Gastrocnemius medialis (tissue), 4 donors: ENCODE measurements at regions not wholly inside any gene's neighbourhood (a gene's known extent, or its start where the extent isn't known, plus 50 kb on each side); places are given as distances from the start of the nearest gene placed in this dataset.

Experiments
- ATAC-seq, 2 donors: fragments of 150-250 bp; one replicate each; pipeline ENCODE4 v1.9.1; 2016
- DNase-seq, 2 donors: peaks; one replicate each; pipeline ENCODE4 v3.0.0-alpha.2; 2019
- H3K27ac ChIP-seq, 4 donors: fragments of 200-600 bp; sonication (generic); 1 replicate in 1 of 4; 2 replicates in 3 of 4; pipeline ENCODE4 v1.5.1; 2016 to 2018; ENCODE audit warnings: mild to moderate bottlenecking in 2 of 4, moderate library complexity in 1 of 4
- H3K27me3 ChIP-seq, 3 donors: fragments of 200-600 bp; sonication (generic) in 2 of 3; 1 replicate in 1 of 3; 2 replicates in 2 of 3; pipeline versions ENCODE4 v1.5.1 to v1.6.0; 2016 to 2019; ENCODE audit warnings: mild to moderate bottlenecking in 1 of 3, moderate library complexity in 1 of 3
- H3K36me3 ChIP-seq, 2 donors: fragments of 200-600 bp; sonication (generic) in 1 of 2; one replicate each; pipeline ENCODE4 v1.5.1; 2017 to 2018
- H3K4me1 ChIP-seq, 2 donors: fragments of 200-600 bp; sonication (generic) in 1 of 2; one replicate each; pipeline ENCODE4 v1.5.1; 2016 to 2017; ENCODE audit warnings: mild to moderate bottlenecking in 2 of 2
- H3K4me3 ChIP-seq, 4 donors: fragments of 200-600 bp; sonication (generic) in 3 of 4; 1 replicate in 1 of 4; 2 replicates in 3 of 4; pipeline ENCODE4 v1.5.1; 2016 to 2019; ENCODE audit warnings: mild to moderate bottlenecking in 2 of 4
- H3K9me3 ChIP-seq, 3 donors: fragments of 200-600 bp; sonication (generic) in 2 of 3; 1 replicate in 1 of 3; 2 replicates in 2 of 3; pipeline ENCODE4 v1.5.1; 2016 to 2019
- POLR2A ChIP-seq, 2 donors: fragments of 450-650 bp; IDR thresholded peaks; one replicate each; pipeline ENCODE4 v1.6.1; 2017; ENCODE audit warnings: antibody characterized with exemption in 2 of 2, mild to moderate bottlenecking in 2 of 2, moderate library complexity in 2 of 2
- in situ Hi-C, 4 donors: fragments of 200-750 bp; cut with MboI; loops; one replicate each; pipeline versions ENCODE4 v1.15.0 to v1.8.0; 2017; ENCODE audit warnings: low sequenced_read_pairs in 4 of 4
- intact Hi-C: fragments of 100-400 bp; cut with DNase I; formaldehyde crosslinking; loops from one replicate; pipeline ENCODE4 v1.15.1; 2023; ENCODE audit warnings: low total_unique reads
- TF ChIP-seq, protein P1 (sequence below), 5 experiments: fragments of 450-650 bp in 3 of 5; fragments of 200-600 bp in 2 of 5; sonication (generic) in 2 of 5; IDR thresholded peaks in 4 of 5; conservative IDR thresholded peaks in 1 of 5; 1 replicate in 4 of 5; 2 replicates in 1 of 5; pipeline ENCODE4 v1.5.1; 2016 to 2019; ENCODE audit warnings: antibody characterized with exemption in 5 of 5, mild to moderate bottlenecking in 3 of 5, moderate library complexity in 3 of 5

DNA sequence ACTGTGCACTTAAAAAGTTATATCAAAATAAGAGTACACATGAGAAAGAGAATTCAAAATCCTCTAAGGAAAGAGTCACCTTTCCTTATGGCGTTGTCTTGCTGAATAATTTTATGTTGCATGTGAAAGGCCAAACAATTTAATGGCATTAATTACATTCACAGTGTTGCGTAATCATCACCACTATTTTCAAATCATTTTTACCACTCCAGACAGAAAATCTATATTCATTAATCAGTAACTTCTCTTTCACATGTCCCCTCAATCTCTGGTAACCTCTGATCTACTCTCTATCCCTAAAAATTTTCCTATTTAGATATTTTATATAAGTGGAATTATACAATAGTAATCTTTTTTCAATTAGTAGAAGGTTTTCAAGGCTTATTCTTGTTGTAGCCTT is 283.0 kb downstream of the CXXC4 start:
- Histone ChIP-seq H3K36me3 (no peaks in the 10 kb centered on the region), H3K4me3 (no peak overlapping the region), H3K4me1 (no peaks in the 10 kb centered on the region), H3K9me3 (no peaks in the 10 kb centered on the region), H3K27me3 (no peaks in the 10 kb centered on the region), H3K27ac (no peak overlapping the region)
- DNase-seq: no peak
- TF ChIP-seq, protein P1, sequence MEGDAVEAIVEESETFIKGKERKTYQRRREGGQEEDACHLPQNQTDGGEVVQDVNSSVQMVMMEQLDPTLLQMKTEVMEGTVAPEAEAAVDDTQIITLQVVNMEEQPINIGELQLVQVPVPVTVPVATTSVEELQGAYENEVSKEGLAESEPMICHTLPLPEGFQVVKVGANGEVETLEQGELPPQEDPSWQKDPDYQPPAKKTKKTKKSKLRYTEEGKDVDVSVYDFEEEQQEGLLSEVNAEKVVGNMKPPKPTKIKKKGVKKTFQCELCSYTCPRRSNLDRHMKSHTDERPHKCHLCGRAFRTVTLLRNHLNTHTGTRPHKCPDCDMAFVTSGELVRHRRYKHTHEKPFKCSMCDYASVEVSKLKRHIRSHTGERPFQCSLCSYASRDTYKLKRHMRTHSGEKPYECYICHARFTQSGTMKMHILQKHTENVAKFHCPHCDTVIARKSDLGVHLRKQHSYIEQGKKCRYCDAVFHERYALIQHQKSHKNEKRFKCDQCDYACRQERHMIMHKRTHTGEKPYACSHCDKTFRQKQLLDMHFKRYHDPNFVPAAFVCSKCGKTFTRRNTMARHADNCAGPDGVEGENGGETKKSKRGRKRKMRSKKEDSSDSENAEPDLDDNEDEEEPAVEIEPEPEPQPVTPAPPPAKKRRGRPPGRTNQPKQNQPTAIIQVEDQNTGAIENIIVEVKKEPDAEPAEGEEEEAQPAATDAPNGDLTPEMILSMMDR (IDR thresholded peaks at IDR 0.05 in 4 of 5, conservative IDR thresholded peaks at IDR 0.05 in 1 of 5): no peak
- no peak for TF ChIP-seq POLR2A (IDR thresholded peaks at IDR 0.05)
- in situ Hi-C loops: no loop called here
- intact Hi-C loops: no loop called here
- no peak for ATAC-seq

DNA sequence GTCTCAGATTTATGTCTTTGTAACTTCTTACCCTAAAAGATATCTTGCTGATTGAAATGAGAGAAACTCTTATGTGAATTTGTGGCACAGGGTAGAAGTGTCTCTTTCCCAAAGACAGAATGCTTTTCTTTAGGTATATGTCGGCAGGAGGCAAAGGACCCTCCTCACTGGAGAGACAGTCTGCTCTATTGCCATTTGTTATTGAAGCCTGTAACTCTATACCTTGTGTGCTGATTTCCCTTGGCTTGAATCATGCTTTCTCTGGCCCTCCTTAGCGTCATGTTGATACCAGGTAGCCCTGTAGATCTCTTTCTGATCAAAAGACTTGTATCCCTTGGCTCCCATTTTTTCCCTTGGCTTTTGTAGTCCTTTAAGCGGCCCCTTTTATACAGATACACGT is 284.3 kb downstream of the CXXC4 start:
- intact Hi-C loops: no loop called here
- DNase-seq (no peak), ATAC-seq (no peak)
- no peak overlapping the region for H3K4me3 ChIP-seq
- no peaks in the 10 kb centered on the region for H3K27me3 ChIP-seq
- H3K4me1 ChIP-seq: no peaks in the 10 kb centered on the region
- no peak overlapping the region for H3K27ac ChIP-seq
- in situ Hi-C loops: no loop called here
- H3K36me3 ChIP-seq: no peaks in the 10 kb centered on the region
- TF ChIP-seq, protein P1 (IDR thresholded peaks at IDR 0.05 in 4 of 5, conservative IDR thresholded peaks at IDR 0.05 in 1 of 5): no peak
- TF ChIP-seq POLR2A (IDR thresholded peaks at IDR 0.05): no peak
- H3K9me3 ChIP-seq: no peaks in the 10 kb centered on the region

DNA sequence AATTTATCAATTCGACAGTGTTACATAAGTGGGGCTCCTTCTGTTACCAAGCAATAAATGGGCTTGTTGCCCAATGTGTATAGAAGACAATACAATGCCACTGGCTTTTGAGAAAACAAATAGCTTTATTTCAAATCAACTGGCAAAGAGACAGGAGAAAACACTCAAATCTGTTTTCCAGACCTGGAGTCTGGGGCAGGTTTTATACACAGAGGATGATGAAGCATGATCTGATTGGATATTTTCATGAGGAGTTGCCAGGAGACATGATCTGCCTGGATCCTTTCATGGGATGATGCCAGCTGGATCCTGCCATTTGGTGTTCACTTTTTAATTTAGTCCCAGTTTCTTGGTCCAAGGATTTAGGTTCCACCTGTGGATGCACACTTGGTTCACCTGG is 287.9 kb downstream of the CXXC4 start:
- H3K27ac ChIP-seq: no peak overlapping the region
- ATAC-seq: no peak
- in situ Hi-C loops: no loop called here
- TF ChIP-seq, protein P1 (IDR thresholded peaks at IDR 0.05 in 4 of 5, conservative IDR thresholded peaks at IDR 0.05 in 1 of 5): no peak
- no peak for TF ChIP-seq POLR2A (IDR thresholded peaks at IDR 0.05)
- H3K4me1 ChIP-seq: no peaks in the 10 kb centered on the region
- no peaks in the 10 kb centered on the region for H3K9me3 ChIP-seq
- intact Hi-C loops: no loop called here
- no peak overlapping the region for H3K4me3 ChIP-seq
- no peaks in the 10 kb centered on the region for H3K36me3 ChIP-seq
- no peak for DNase-seq
- H3K27me3 ChIP-seq: no peaks in the 10 kb centered on the region

DNA sequence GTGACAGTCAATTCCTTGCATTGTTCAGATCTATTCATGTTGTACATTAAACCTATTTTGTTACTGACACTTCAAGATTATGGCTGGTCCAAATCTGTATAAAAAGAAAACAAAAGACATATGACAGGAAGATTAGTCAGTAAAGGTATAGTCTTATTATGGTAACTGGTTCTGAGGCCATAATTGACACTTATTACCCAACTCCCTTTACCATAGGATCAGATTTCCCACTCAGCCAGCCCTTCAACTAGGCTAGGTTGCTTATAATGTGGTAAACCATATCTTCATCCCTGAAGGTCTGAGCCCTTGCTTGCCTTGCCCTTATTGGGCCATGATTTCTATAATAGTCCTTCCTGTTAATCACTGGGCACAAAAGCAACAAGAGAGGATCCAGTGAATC is 289.6 kb downstream of the CXXC4 start:
- Histone ChIP-seq H3K36me3 (no peaks in the 10 kb centered on the region), H3K4me1 (no peaks in the 10 kb centered on the region), H3K9me3 (no peaks in the 10 kb centered on the region), H3K27me3 (no peaks in the 10 kb centered on the region), H3K27ac (no peak overlapping the region), H3K4me3 (no peak overlapping the region)
- TF ChIP-seq, protein P1 (IDR thresholded peaks at IDR 0.05 in 4 of 5, conservative IDR thresholded peaks at IDR 0.05 in 1 of 5): no peak
- TF ChIP-seq POLR2A (IDR thresholded peaks at IDR 0.05): no peak
- ATAC-seq (no peak), DNase-seq (no peak)
- intact Hi-C loops: no loop called here
- in situ Hi-C loops: no loop called here

DNA sequence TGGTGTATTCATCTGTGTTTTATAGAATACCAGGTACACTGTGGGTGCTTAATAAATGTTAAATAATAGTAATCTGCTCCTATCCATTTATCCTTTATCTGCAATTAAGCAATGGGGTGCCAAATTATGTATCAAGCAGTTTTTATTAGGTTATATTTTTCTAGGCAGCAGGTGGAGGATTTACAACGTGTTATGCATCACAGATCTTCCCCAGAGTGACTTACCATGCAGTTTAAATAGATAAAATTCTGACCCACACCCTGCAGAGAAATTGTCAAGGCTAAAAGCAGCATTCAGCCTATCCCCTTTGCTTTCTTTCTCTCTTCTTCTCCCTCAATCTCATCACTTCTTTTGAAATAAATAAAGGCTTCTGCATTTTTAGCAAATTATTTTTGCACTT is 306.4 kb downstream of the CXXC4 start:
- Histone ChIP-seq H3K36me3 (no peaks in the 10 kb centered on the region), H3K27ac (no peak overlapping the region), H3K4me1 (peaks cover 8% of the 10 kb centered on the region in 2 donors), H3K27me3 (no peaks in the 10 kb centered on the region), H3K4me3 (no peak overlapping the region), H3K9me3 (no peaks in the 10 kb centered on the region)
- in situ Hi-C loops: no loop called here
- TF ChIP-seq POLR2A (IDR thresholded peaks at IDR 0.05): no peak
- TF ChIP-seq, protein P1 (IDR thresholded peaks at IDR 0.05 in 4 of 5, conservative IDR thresholded peaks at IDR 0.05 in 1 of 5): no peak
- ATAC-seq (no peak), DNase-seq (no peak)
- intact Hi-C loops: no loop called here
